WTC11 (cell line): ENCODE measurements at regions not wholly inside any gene's neighbourhood (a gene's known extent, or its start where the extent isn't known, plus 50 kb on each side); places are given as distances from the start of the nearest gene placed in this dataset.
"Not testable (repeated sequence)": the region's sequence is repeated elsewhere in the genome, so short reads cannot be mapped to it uniquely, and the experiment has no call there.

ENCODE experiments used
- ARID4B ChIP-seq: sonication (generic); formaldehyde crosslinking; IDR thresholded peaks from 2 replicates; pipeline ENCODE4 v1.8.0; 2023; ENCODE audit warnings: missing genetic modification reagents, mild to moderate bottlenecking, borderline replicate concordance
- ATF1 ChIP-seq: sonication (generic); formaldehyde crosslinking; IDR thresholded peaks from 2 replicates; pipeline ENCODE4 v1.8.1; 2023; ENCODE audit warnings: mild to moderate bottlenecking, moderate library complexity, missing genetic modification reagents
- CREB1 ChIP-seq: sonication (generic); formaldehyde crosslinking; IDR thresholded peaks from 2 replicates; pipeline ENCODE4 v1.8.0; 2023; ENCODE audit warnings: mild to moderate bottlenecking, missing genetic modification reagents
- CTCF ChIP-seq: fragments of 200-600 bp; IDR thresholded peaks from 2 replicates; pipeline ENCODE4 v1.8.0; 2022; ENCODE audit warnings: antibody characterized with exemption
- PRDM15 ChIP-seq: sonication (generic); formaldehyde crosslinking; IDR thresholded peaks from 2 replicates; pipeline ENCODE4 v1.8.0; 2022; ENCODE audit warnings: missing genetic modification reagents
- ZBTB43 ChIP-seq: sonication (generic); formaldehyde crosslinking; IDR thresholded peaks from 2 replicates; pipeline ENCODE4 v1.8.1; 2023; ENCODE audit warnings: mild to moderate bottlenecking, missing genetic modification reagents

GRCh38 chr6:76876430-76876829 is 586.9 kb downstream of the HTR1B start:
- not testable (repeated sequence) for TF ChIP-seq ZBTB43 (CRISPR knock-in tag); ATF1 (CRISPR knock-in tag); CTCF; CREB1 (CRISPR knock-in tag); ARID4B (CRISPR knock-in tag); PRDM15 (CRISPR knock-in tag)
